ENCODE measurements at regions not wholly inside any gene's neighbourhood (a gene's known extent, or its start where the extent isn't known, plus 50 kb on each side); places are given as distances from the start of the nearest gene placed in this dataset.

- Histone ChIP-seq H3K4me3 (replicated peaks in 1 of 2; ENCODE audit: low read depth in 1 of 2, low read length in 2 of 2) (no peak overlapping the region), H3K27ac (ENCODE audit: low read depth, low read length) (no peak overlapping the region), H3K9ac (ENCODE audit: low read length) (no peak overlapping the region), H2AFZ (ENCODE audit: low read depth, low read length, poor library complexity, severe bottlenecking) (no peak overlapping the region), H3K79me2 (ENCODE audit: insufficient read depth, low read length) (no peaks in the 10 kb centered on the region), H3K9me2 (ENCODE audit: insufficient read depth) (no peaks in the 10 kb centered on the region), H3K36me3 (ENCODE audit: control insufficient read depth in 1 of 2, insufficient read depth in 2 of 2, low read length in 2 of 2) (no peaks in the 10 kb centered on the region), H3K27me3 (ENCODE audit: insufficient read depth, low read length) (no peaks in the 10 kb centered on the region), H3K4me1 (ENCODE audit: control insufficient read depth in 1 of 2, insufficient read depth in 2 of 2, low read length in 2 of 2) (no peaks in the 10 kb centered on the region), H3K4me2 (ENCODE audit: low read length) (no peak overlapping the region), H4K20me1 (ENCODE audit: insufficient read depth) (no peaks in the 10 kb centered on the region), H3K9me3 (ENCODE audit: control insufficient read depth in 1 of 2, insufficient read depth in 1 of 2, low read depth in 1 of 2, low read length in 2 of 2) (no peaks in the 10 kb centered on the region)
- no TSS peak for BruUV-seq (replicated peaks)
- no peak for ATAC-seq
- ChIA-PET CTCF (no interaction called here), RAD21 (ENCODE audit: low non-redundant PET in 1 of 2, low total read pairs in 2 of 2, uncharacterized antibody in 2 of 2, unreplicated experiment in 2 of 2) (no interaction called here), POLR2A (no interaction called here)
- intact Hi-C loops (cut with micrococcal nuclease): no loop called here
- TF ChIP-seq EZH2 (IDR thresholded peaks at IDR 0.05) (no peak), YY1 (IDR thresholded peaks at IDR 0.05; ENCODE audit: extremely low read depth, insufficient replicate concordance, low read depth, low read length) (no peak), RAD21 (IDR thresholded peaks at IDR 0.05; ENCODE audit: low read depth) (no peak), FOSL1 (IDR thresholded peaks at IDR 0.05; ENCODE audit: low read depth) (no peak), ATF3 (IDR thresholded peaks at IDR 0.05) (no peak), EGR1 (IDR thresholded peaks at IDR 0.05; ENCODE audit: low read depth) (no peak), POLR2AphosphoS5 (IDR thresholded peaks at IDR 0.05; ENCODE audit: low read depth, low read length) (no peak), ELF1 (IDR thresholded peaks at IDR 0.05; ENCODE audit: borderline replicate concordance, low read depth) (no peak), ZNF274 (IDR thresholded peaks at IDR 0.05; ENCODE audit: low read depth, low read length) (no peak)
- TF ChIP-seq, protein P1, sequence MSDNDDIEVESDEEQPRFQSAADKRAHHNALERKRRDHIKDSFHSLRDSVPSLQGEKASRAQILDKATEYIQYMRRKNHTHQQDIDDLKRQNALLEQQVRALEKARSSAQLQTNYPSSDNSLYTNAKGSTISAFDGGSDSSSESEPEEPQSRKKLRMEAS (IDR thresholded peaks at IDR 0.05): no peak
- DNase-seq (ENCODE audit: low read depth, low spot score): no peak
Observed at GRCh38 chr5:82447913-82448312, 169.8 kb upstream of the RPS23 start.

GRCh38 chr5:82446809-82447208, 168.7 kb upstream of the RPS23 start:
- Histone ChIP-seq H3K9me3 (ENCODE audit: control insufficient read depth in 1 of 2, insufficient read depth in 1 of 2, low read depth in 1 of 2, low read length in 2 of 2) (no peaks in the 10 kb centered on the region), H3K4me3 (replicated peaks in 1 of 2; ENCODE audit: low read depth in 1 of 2, low read length in 2 of 2) (no peak overlapping the region), H3K9ac (ENCODE audit: low read length) (no peak overlapping the region), H3K27me3 (ENCODE audit: insufficient read depth, low read length) (no peaks in the 10 kb centered on the region), H4K20me1 (ENCODE audit: insufficient read depth) (no peaks in the 10 kb centered on the region), H3K9me2 (ENCODE audit: insufficient read depth) (no peaks in the 10 kb centered on the region), H2AFZ (ENCODE audit: low read depth, low read length, poor library complexity, severe bottlenecking) (no peak overlapping the region), H3K79me2 (ENCODE audit: insufficient read depth, low read length) (no peaks in the 10 kb centered on the region), H3K27ac (ENCODE audit: low read depth, low read length) (no peak overlapping the region), H3K4me2 (ENCODE audit: low read length) (no peak overlapping the region), H3K4me1 (ENCODE audit: control insufficient read depth in 1 of 2, insufficient read depth in 2 of 2, low read length in 2 of 2) (no peaks in the 10 kb centered on the region), H3K36me3 (ENCODE audit: control insufficient read depth in 1 of 2, insufficient read depth in 2 of 2, low read length in 2 of 2) (no peaks in the 10 kb centered on the region)
- DNase-seq (ENCODE audit: low read depth, low spot score) (no peak), ATAC-seq (no peak)
- ChIA-PET CTCF (no interaction called here), RAD21 (ENCODE audit: low non-redundant PET in 1 of 2, low total read pairs in 2 of 2, uncharacterized antibody in 2 of 2, unreplicated experiment in 2 of 2) (no interaction called here), POLR2A (no interaction called here)
- intact Hi-C loops (cut with micrococcal nuclease): no loop called here
- no TSS peak for BruUV-seq (replicated peaks)
- TF ChIP-seq FOSL1 (IDR thresholded peaks at IDR 0.05; ENCODE audit: low read depth): no peak
- TF ChIP-seq JUND (IDR thresholded peaks at IDR 0.05): no peak
- TF ChIP-seq SP1 (IDR thresholded peaks at IDR 0.05; ENCODE audit: low read depth): no peak
- no peak for TF ChIP-seq CEBPB (IDR thresholded peaks at IDR 0.05; ENCODE audit: low read depth)
- TF ChIP-seq ELF1 (IDR thresholded peaks at IDR 0.05; ENCODE audit: borderline replicate concordance, low read depth): no peak
- TF ChIP-seq, protein P1 (IDR thresholded peaks at IDR 0.05): no peak
- no peak for TF ChIP-seq ZBTB33 (IDR thresholded peaks at IDR 0.05; ENCODE audit: extremely low read depth, insufficient replicate concordance, low read length)
- TF ChIP-seq, protein P2, sequence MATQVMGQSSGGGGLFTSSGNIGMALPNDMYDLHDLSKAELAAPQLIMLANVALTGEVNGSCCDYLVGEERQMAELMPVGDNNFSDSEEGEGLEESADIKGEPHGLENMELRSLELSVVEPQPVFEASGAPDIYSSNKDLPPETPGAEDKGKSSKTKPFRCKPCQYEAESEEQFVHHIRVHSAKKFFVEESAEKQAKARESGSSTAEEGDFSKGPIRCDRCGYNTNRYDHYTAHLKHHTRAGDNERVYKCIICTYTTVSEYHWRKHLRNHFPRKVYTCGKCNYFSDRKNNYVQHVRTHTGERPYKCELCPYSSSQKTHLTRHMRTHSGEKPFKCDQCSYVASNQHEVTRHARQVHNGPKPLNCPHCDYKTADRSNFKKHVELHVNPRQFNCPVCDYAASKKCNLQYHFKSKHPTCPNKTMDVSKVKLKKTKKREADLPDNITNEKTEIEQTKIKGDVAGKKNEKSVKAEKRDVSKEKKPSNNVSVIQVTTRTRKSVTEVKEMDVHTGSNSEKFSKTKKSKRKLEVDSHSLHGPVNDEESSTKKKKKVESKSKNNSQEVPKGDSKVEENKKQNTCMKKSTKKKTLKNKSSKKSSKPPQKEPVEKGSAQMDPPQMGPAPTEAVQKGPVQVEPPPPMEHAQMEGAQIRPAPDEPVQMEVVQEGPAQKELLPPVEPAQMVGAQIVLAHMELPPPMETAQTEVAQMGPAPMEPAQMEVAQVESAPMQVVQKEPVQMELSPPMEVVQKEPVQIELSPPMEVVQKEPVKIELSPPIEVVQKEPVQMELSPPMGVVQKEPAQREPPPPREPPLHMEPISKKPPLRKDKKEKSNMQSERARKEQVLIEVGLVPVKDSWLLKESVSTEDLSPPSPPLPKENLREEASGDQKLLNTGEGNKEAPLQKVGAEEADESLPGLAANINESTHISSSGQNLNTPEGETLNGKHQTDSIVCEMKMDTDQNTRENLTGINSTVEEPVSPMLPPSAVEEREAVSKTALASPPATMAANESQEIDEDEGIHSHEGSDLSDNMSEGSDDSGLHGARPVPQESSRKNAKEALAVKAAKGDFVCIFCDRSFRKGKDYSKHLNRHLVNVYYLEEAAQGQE (IDR thresholded peaks at IDR 0.05; ENCODE audit: low read depth): no peak
- no peak for TF ChIP-seq EZH2phosphoT487 (IDR thresholded peaks at IDR 0.05; ENCODE audit: borderline replicate concordance)
- no peak for TF ChIP-seq EZH2 (IDR thresholded peaks at IDR 0.05)
